NK-92 (cell line): ENCODE measurements at regions not wholly inside any gene's neighbourhood (a gene's known extent, or its start where the extent isn't known, plus 50 kb on each side); places are given as distances from the start of the nearest gene placed in this dataset.
"Not testable (repeated sequence)": the region's sequence is repeated elsewhere in the genome, so short reads cannot be mapped to it uniquely, and the experiment has no call there.

Experiments
- DNase-seq: peaks from one replicate; lab custom pipeline; 2025; ENCODE audit not compliant: unreplicated experiment; lab: John Stamatoyannopoulos, UW

- DNase-seq, result no peak
Measured at GRCh38 chr2:207354462-207354861, 175.3 kb upstream of the CREB1 start.

GRCh38 chr2:207356567-207356966, 173.2 kb upstream of the CREB1 start:
- DNase-seq, result no peak

- DNase-seq, result no peak
Measured at GRCh38 chr2:207357216-207357615, 172.5 kb upstream of the CREB1 start.

- no peak for DNase-seq
Measured at GRCh38 chr2:207362716-207363115, 167.0 kb upstream of the CREB1 start.

GRCh38 chr2:207363761-207364290, 165.9 kb upstream of the CREB1 start:
- no peak for DNase-seq

GRCh38 chr2:207370646-207371045, 159.1 kb upstream of the CREB1 start:
- no peak for DNase-seq

- no peak for DNase-seq
Measured at GRCh38 chr2:207371877-207372276, 157.9 kb upstream of the CREB1 start.

- DNase-seq, result no peak
Measured at GRCh38 chr2:207372483-207372882, 157.3 kb upstream of the CREB1 start.

GRCh38 chr2:207375207-207375875, 154.4 kb upstream of the CREB1 start:
- DNase-seq, result no peak

- not testable (repeated sequence) for DNase-seq
Measured at GRCh38 chr2:207378620-207379019, 151.1 kb upstream of the CREB1 start.

GRCh38 chr2:207385076-207385475, 144.7 kb upstream of the CREB1 start:
- DNase-seq, result no peak

- DNase-seq, result no peak
Measured at GRCh38 chr2:207385903-207386302, 143.9 kb upstream of the CREB1 start.

GRCh38 chr2:207387001-207387571, 142.7 kb upstream of the CREB1 start:
- DNase-seq, result no peak

GRCh38 chr2:207390302-207391095, 139.3 kb upstream of the CREB1 start:
- no peak for DNase-seq

- DNase-seq, result no peak
Measured at GRCh38 chr2:207394203-207394781, 135.5 kb upstream of the CREB1 start.

- DNase-seq, result no peak
Measured at GRCh38 chr2:207394812-207395534, 134.8 kb upstream of the CREB1 start.

GRCh38 chr2:207395535-207396251, 134.1 kb upstream of the CREB1 start:
- DNase-seq, result no peak

GRCh38 chr2:207397917-207398655, 131.7 kb upstream of the CREB1 start:
- DNase-seq, result no peak

- DNase-seq, result no peak
Measured at GRCh38 chr2:207399301-207399700, 130.5 kb upstream of the CREB1 start.

GRCh38 chr2:207401338-207401737, 128.4 kb upstream of the CREB1 start:
- no peak for DNase-seq
